Keratinocyte (primary cell): ENCODE measurements at regions not wholly inside any gene's neighbourhood (a gene's known extent, or its start where the extent isn't known, plus 50 kb on each side); places are given as distances from the start of the nearest gene placed in this dataset.

Source experiments
- CTCF ChIP-seq, 3 experiments: IDR thresholded peaks in 1 of 3; conservative IDR thresholded peaks in 1 of 3; optimal IDR thresholded peaks in 1 of 3; 2 replicates in 2 of 3; 3 replicates in 1 of 3; pipeline versions ENCODE3 to v1.5.1; 2011; ENCODE audit warnings: low read length in 3 of 3, mild to moderate bottlenecking in 3 of 3, moderate library complexity in 2 of 3, control low read depth in 1 of 3, inconsistent platforms in 1 of 3; ENCODE audit not compliant: insufficient read depth in 2 of 3; ENCODE audit errors: extremely low read depth in 1 of 3
- EZH2 ChIP-seq: IDR thresholded peaks from one replicate; pipeline ENCODE4 v1.6.1; 2012; ENCODE audit warnings: inconsistent platforms, mild to moderate bottlenecking, low read length, moderate library complexity

- TF ChIP-seq CTCF (optimal IDR thresholded peaks at IDR 0.05 in 1 of 3, IDR thresholded peaks at IDR 0.05 in 1 of 3, conservative IDR thresholded peaks at IDR 0.05 in 1 of 3; ENCODE audit: extremely low read depth in 1 of 3, insufficient read depth in 2 of 3, low read length in 3 of 3) (no peak), EZH2 (no peak)
These were observed 443.3 kb upstream of the MEIS1 start for GRCh38 chr2:65991381-65992197.
